ENCODE measurements at regions not wholly inside any gene's neighbourhood (a gene's known extent, or its start where the extent isn't known, plus 50 kb on each side); places are given as distances from the start of the nearest gene placed in this dataset.

DNA sequence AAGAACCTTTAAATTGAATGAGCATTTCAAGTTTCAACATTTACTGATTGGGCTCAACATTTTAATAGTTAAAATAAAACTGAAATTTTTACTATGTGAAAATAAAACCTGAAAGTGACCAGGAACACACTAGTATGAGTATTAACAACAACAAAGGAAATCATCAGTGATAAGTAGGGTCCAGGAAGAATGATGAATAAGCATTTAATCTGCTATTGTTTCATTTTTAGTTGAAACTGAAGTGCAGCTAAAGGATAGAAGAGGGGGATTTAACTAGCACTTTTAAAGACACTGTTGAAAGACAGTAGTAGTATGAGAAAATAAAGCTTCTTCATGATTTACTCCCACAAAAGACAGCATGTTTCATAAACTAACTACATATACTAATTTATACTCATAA, 250.9 kb upstream of the IPO5 start:
- TF ChIP-seq CTCF (IDR thresholded peaks at IDR 0.05; ENCODE audit: low read length) (no peak), EZH2 (IDR thresholded peaks at IDR 0.05; ENCODE audit: borderline replicate concordance, low read length) (no peak)

Measured in OCI-LY1 (cell line).